Activated CD4-positive, alpha-beta T cell treated with anti-CD3 and anti-CD28 coated beads, Interleukin-2, amount 50 U/mL, for 48 hours (primary cell): ENCODE measurements at regions not wholly inside any gene's neighbourhood (a gene's known extent, or its start where the extent isn't known, plus 50 kb on each side); places are given as distances from the start of the nearest gene placed in this dataset.

Experiments used
- DNase-seq, 2 experiments: peaks; one replicate each; pipeline ENCODE4 v3.0.0-alpha.2; 2020

- no peak for DNase-seq
These were observed 875.2 kb downstream of the BRD1 start for GRCh38 chr22:48952256-48953102.

GRCh38 chr22:48951836-48952235, 875.8 kb downstream of the BRD1 start:
- no peak for DNase-seq

- no peak for DNase-seq
These were observed 877.3 kb downstream of the BRD1 start for GRCh38 chr22:48950151-48950915.

- DNase-seq = no peak
These were observed 878.1 kb downstream of the BRD1 start for GRCh38 chr22:48949375-48950149.

GRCh38 chr22:48948575-48949170, 879.0 kb downstream of the BRD1 start:
- DNase-seq = no peak

- no peak for DNase-seq
These were observed 880.0 kb downstream of the BRD1 start for GRCh38 chr22:48947636-48948035.

GRCh38 chr22:48945621-48946458, 881.8 kb downstream of the BRD1 start:
- no peak for DNase-seq

GRCh38 chr22:48944751-48945620, 882.7 kb downstream of the BRD1 start:
- DNase-seq = no peak

- DNase-seq = no peak
These were observed 883.3 kb downstream of the BRD1 start for GRCh38 chr22:48944433-48944750.

- DNase-seq = no peak
These were observed 883.9 kb downstream of the BRD1 start for GRCh38 chr22:48943567-48944432.

- no peak for DNase-seq
These were observed 884.7 kb downstream of the BRD1 start for GRCh38 chr22:48942698-48943566.

GRCh38 chr22:48941903-48942575, 885.6 kb downstream of the BRD1 start:
- no peak for DNase-seq

GRCh38 chr22:48941033-48941902, 886.4 kb downstream of the BRD1 start:
- DNase-seq = no peak

- DNase-seq = no peak
These were observed 887.2 kb downstream of the BRD1 start for GRCh38 chr22:48940266-48941032.

- DNase-seq = no peak
These were observed 888.0 kb downstream of the BRD1 start for GRCh38 chr22:48939441-48940265.

- no peak for DNase-seq
These were observed 888.9 kb downstream of the BRD1 start for GRCh38 chr22:48938741-48939140.
